Ramos (cell line): ENCODE measurements at regions not wholly inside any gene's neighbourhood (a gene's known extent, or its start where the extent isn't known, plus 50 kb on each side); places are given as distances from the start of the nearest gene placed in this dataset.

Experiments
- in situ Hi-C: fragments of 300-500 bp; cut with MboI; formaldehyde crosslinking; loops from one replicate; pipeline ENCODE4 v1.14.3; 2022; ENCODE audit warnings: low sequenced_read_pairs; ENCODE audit not compliant: unreplicated experiment

DNA sequence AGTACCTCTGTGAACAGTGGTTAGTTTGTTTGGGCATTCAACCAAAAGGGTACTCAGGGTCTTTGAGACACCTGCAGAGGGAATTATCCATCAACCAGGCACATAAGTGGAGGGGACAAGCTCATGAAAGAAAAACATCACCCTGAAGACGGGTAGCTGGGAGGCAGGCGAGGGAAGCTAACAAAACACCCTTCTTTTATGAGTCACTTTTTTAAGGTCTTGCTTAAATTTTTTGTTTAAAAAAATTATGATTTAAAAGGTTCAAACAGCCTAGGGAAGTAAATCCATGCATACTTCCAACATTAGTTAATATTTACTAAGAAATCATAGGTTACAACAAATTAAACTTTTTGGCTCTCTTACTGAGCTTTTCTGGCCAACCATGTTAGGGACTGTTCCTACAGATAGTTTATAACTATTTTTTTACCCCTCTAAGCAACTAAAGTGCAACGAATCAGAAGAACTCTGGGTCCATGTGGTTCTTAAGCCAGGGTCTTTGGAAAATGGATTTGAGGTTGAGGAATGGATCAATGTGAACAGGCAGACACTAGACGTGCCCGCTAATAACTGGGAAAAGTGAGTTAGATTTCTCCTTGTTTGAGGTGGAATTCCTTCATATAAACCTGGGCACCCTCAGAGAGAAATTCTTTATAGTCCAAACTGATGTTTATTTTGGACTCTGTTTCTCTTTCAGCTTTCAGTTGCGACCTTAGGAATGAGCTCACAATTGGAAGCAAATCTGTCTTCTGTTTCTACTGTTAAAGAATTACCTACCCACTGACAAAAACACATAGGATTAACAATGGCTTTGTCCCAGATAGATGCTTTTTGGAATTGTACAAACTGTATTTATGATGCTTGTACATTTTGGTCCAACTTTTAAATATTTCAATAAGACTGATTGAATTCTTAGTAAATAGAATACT is 123.0 kb downstream of the LYPLAL1 start:
- in situ Hi-C loops, result no loop called here

GRCh38 chr1:219294251-219294650 is 120.6 kb downstream of the LYPLAL1 start:
- in situ Hi-C loops, result no loop called here

- in situ Hi-C loops, result no loop called here
Observed at GRCh38 chr1:219293410-219293809, 119.7 kb downstream of the LYPLAL1 start.

DNA sequence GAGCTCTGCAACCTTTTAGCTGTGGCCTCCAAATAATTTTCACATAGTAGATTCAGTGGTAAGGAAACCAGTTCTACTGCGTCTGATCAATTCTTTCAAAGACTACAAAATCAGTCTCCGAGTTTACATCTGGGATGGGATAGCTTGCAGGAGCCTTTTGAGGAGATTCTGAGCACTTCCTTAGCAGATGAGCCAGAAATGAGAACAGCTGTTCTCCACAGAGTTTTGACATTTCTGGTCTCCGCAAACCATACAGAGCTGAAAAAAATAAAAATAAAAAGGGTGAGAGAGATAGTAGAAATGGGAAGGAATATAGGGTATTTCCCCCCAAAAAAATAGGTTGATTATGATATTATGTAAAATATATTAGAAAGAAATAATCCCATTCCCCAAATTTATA is 119.3 kb downstream of the LYPLAL1 start:
- in situ Hi-C loops, result no loop called here

DNA sequence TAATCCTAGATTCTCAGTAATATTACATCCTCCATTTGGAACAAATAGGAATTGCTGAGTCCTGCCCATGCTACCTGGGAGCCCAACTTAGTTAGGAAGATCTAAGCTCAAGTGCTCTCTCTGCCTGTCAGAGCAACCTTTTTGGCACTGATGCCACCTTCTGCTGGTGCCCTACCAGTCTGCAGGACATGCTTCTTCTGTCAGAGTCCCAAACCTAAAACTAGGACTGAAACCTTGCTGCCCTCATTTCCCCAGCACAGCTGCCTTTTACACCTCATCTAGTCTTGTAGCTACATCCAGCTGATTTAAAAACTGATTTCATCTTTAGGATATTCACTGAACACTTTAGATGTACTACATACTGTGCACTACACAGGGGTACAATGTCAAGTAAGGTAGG is 118.7 kb downstream of the LYPLAL1 start:
- in situ Hi-C loops, result no loop called here

- in situ Hi-C loops, result no loop called here
Observed at GRCh38 chr1:219289171-219289570, 115.5 kb downstream of the LYPLAL1 start.

- in situ Hi-C loops, result no loop called here
Observed at GRCh38 chr1:219283541-219283940, 109.9 kb downstream of the LYPLAL1 start.

GRCh38 chr1:219281831-219282230 is 108.2 kb downstream of the LYPLAL1 start:
- in situ Hi-C loops, result no loop called here

DNA sequence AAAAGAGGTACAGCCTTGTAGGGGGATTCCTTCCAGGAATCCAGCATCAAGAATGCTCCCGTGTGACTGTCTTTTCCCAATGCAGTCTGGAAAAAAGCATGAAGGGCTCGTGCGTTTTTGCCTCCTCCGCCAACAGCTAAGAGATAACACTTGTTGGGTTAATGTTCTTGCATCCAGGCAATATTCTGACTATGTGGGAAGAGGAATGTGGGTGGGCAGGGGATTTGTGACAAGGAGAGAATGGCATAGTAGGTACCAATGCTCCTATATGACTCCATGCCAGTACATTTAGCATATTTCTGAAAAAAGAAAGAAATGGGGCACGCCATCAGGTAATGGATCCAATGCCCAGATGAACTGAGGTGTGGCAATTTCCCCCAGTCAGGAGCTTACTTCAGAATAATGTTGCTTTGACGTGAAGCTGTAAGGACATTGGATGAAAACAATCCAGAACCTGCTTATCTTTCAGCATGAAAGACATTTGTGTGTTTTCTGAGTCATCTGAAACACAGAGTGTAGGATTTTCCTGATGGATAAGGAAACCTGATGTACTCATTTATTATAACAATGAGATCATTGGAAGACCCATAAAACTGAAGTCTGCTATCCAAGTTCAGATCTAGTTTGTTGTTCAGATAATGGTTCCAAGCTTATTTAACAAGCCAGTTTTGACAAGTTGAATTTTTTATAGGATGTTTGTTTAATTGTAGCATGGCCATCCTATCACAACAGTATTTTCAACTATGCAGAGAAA is 105.5 kb downstream of the LYPLAL1 start:
- in situ Hi-C loops, result no loop called here

DNA sequence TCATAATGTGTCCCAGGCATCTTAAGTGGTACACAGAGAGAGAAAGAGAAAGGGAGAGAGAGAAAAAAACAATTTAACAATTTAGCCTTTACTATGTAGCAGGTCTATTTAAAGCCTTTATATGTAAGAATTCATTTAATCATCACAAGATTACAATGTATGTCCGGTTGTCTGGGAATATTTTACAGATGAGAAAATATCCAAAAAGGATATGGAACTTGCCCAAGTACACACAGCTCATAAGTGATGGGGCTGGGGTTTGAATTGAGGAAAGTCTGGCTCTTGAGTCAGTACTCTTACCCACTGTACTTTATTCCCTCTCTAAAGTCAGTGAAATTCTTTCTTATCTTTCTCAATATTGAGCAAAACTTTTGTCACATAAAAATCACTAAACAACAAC is 104.6 kb downstream of the LYPLAL1 start:
- in situ Hi-C loops, result no loop called here

DNA sequence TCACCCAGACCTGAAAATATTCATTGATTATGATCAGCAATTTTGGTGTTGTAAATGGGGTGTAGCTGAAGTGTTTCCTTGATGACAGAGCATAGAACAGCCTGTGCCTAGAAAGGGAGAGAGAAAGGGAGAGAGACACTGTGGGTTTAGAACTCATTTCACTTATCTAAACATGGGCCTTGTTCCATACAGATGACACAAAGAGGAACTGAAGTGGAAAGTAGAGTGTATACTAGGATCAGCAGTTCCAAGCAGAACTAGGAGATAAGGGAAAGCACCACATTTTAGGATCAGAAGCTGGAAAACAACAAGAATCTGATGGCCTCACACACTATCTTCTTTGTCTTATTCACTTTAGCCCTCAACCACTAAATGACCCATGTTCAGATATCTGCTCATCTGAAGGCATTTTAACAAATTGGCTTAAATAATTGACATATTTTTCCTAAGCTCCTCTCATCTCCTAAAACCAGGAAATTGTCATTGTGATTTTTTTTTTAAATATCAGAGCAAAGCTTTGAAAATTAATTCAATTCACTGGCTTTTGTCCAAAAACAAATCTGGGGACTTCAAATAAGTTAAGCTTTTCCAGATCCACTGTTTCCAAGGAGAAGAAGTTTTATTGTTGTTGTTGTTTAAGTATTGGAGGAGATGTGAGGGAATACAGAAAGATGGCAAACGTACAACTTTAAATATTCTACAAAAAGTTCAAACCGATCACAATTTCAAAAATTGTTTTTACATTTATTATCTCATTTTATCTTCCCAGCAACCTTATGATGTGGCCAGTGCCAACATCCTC is 103.8 kb downstream of the LYPLAL1 start:
- in situ Hi-C loops, result no loop called here

GRCh38 chr1:219276049-219276738 is 102.5 kb downstream of the LYPLAL1 start:
- in situ Hi-C loops, result no loop called here

DNA sequence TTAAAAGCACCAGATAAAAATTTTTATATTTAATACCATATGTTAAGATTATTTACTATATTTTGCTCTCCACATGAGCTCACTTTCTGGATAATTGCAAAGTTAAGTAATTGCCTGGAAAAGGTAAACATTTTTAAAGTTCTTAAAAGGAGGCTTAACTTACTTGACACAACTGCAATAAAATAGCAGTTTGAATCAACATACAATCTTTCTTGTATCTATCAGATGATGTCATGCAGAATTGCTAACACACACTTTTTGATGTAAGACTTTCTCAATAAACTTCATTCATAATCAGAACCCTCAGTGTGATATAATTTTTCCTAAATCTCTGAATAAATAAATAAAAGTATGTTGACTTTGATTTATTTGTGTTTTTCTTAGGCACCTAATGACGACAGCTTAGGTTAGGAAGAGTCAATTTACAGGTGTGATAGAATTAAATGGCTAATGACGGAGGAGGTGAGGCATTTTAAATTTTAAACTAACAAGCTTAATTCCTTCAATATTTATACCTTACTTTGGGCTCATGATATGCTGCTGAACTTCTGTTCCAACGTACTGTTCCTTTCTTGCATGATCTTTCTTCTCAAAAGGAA is 99.5 kb downstream of the LYPLAL1 start:
- in situ Hi-C loops, result no loop called here

- in situ Hi-C loops, result no loop called here
Observed at GRCh38 chr1:219271818-219272535, 98.3 kb downstream of the LYPLAL1 start.

- in situ Hi-C loops, result no loop called here
Observed at GRCh38 chr1:219269171-219269570, 95.5 kb downstream of the LYPLAL1 start.

DNA sequence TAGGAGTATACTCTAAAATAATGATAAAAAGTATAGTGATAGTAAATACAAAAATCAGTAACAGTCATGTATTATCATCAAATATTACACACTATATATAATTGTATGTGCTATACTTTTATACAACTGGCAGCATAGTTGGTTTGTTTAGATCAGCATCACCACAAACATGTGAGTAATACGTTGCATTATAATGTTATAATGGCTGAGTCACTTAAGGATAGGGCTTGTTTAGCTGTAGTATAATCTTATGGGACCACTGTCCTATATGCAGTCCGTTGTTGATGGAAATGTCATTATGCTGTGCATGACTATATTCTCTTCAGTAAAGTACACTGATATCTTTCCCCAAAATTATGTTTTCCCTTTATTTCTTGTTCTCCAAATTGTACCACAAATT is 92.8 kb downstream of the LYPLAL1 start:
- in situ Hi-C loops, result no loop called here

DNA sequence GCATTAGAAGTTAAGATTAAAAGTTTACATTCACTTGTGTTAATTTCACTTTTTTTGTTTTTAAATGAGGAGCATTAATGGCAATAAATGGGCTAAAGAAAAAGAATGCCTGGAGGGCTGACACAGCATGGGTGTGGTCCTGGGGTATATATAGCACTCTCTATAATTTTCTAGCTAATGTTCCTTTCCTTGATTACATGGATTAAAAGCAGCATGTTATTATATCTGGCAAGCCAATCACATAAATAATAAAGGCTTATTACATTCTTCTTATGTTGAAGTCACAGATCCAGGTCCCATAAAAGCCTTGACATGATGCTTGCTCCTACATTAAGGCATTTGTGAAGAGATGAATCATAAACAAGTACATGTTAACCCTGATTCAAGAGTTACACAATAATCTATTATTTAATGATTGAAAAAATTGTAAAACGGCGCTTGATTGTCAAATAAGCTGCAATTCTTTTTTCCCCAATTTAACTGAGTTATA is 91.4 kb downstream of the LYPLAL1 start:
- in situ Hi-C loops, result no loop called here

DNA sequence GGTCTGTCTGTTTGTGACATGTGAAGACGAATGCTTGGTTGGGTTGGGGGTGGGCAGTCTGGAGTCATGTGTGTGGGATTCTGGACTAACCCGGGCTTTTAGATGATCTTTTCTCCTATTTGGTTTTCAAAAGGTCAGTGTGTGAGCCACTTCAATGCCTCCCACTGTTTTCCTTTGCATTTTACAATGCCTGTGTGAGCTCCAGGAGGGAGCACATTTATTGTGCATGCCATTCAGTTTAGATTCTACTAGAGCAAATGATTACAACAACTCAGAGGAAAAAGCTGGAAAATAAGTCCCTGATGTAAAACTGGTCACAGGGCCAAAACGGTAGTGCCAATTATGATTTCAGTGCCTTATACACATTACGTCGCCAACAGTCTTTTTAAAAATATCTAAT is 90.9 kb downstream of the LYPLAL1 start:
- in situ Hi-C loops, result no loop called here
